Upper lobe of left lung (tissue), 4 donors: ENCODE measurements at regions not wholly inside any gene's neighbourhood (a gene's known extent, or its start where the extent isn't known, plus 50 kb on each side); places are given as distances from the start of the nearest gene placed in this dataset.
"Not testable (repeated sequence)": the region's sequence is repeated elsewhere in the genome, so short reads cannot be mapped to it uniquely, and the experiment has no call there.

Experiments used
- POLR2A ChIP-seq, 4 donors: fragments of 450-650 bp; IDR thresholded peaks; one replicate each; pipeline ENCODE4 v1.5.1; 2016 to 2017; ENCODE audit warnings: antibody characterized with exemption in 4 of 4, mild to moderate bottlenecking in 2 of 4
- POLR2AphosphoS5 ChIP-seq, 2 donors: sonication (generic); formaldehyde crosslinking; IDR thresholded peaks; one replicate each; pipeline ENCODE4 v1.5.1; 2017; ENCODE audit warnings: antibody characterized with exemption in 2 of 2
- TF ChIP-seq, protein P1 (sequence below), 6 experiments: fragments of 450-650 bp in 4 of 6; fragments of 200-600 bp in 2 of 6; sonication (generic) in 2 of 6; IDR thresholded peaks; one replicate each; pipeline ENCODE4 v1.5.1; 2016 to 2019; ENCODE audit warnings: antibody characterized with exemption in 6 of 6

DNA sequence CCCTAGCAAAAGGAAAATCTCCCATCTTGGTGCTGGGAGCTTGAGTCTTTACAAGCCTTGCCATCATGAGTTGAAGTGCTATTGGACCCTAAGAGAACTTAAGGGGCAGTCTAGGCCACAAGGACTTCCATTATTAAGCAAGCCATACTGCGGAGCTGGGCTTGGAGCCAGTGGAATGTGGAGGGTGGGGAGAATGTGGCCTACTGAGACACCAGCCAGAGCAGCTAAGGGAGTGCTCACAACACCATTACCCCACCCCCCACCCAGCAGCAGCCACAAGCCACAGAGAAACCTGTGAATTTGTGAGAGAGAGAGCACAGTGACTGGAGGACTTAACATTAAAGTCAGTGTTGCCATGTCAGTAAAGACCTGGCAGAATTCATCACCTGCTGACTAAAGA lies 133.0 kb upstream of the ALG10B start:
- not testable (repeated sequence) for TF ChIP-seq POLR2AphosphoS5, POLR2A (IDR thresholded peaks at IDR 0.05)
- TF ChIP-seq, protein P1, sequence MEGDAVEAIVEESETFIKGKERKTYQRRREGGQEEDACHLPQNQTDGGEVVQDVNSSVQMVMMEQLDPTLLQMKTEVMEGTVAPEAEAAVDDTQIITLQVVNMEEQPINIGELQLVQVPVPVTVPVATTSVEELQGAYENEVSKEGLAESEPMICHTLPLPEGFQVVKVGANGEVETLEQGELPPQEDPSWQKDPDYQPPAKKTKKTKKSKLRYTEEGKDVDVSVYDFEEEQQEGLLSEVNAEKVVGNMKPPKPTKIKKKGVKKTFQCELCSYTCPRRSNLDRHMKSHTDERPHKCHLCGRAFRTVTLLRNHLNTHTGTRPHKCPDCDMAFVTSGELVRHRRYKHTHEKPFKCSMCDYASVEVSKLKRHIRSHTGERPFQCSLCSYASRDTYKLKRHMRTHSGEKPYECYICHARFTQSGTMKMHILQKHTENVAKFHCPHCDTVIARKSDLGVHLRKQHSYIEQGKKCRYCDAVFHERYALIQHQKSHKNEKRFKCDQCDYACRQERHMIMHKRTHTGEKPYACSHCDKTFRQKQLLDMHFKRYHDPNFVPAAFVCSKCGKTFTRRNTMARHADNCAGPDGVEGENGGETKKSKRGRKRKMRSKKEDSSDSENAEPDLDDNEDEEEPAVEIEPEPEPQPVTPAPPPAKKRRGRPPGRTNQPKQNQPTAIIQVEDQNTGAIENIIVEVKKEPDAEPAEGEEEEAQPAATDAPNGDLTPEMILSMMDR (IDR thresholded peaks at IDR 0.05) = not testable (repeated sequence)
